Panc1 (cell line): ENCODE measurements at regions not wholly inside any gene's neighbourhood (a gene's known extent, or its start where the extent isn't known, plus 50 kb on each side); places are given as distances from the start of the nearest gene placed in this dataset.

Experiments used
- ATAC-seq: fragments of 200-7000 bp; cut with Tn5 transposase; 2 replicates; pipeline ENCODE4 v1.9.1; 2020; ENCODE audit warnings: mild to moderate bottlenecking, moderate library complexity
- BruUV-seq: library from RNA; stranded (reverse); fragments of 400-500 nt; replicated peaks from 2 replicates; lab custom pipeline; 2021; lab: Mats Ljungman, UMichigan
- CTCF ChIA-PET: fragments of 300-600 bp; sonication (Branson Sonifier 250); formaldehyde crosslinking; loops from one replicate; lab custom pipeline; 2022; ENCODE audit warnings: antibody characterized with exemption; lab: Charles Lee
- POLR2A ChIA-PET: fragments of 300-600 bp; sonication (Branson Sonifier 250); formaldehyde crosslinking; loops from one replicate; lab custom pipeline; 2022; ENCODE audit warnings: antibody characterized with exemption; lab: Charles Lee
- DNase-seq: peaks from one replicate; pipeline ENCODE4 v3.0.0-alpha.2; 2010; ENCODE audit warnings: low read depth, low spot score
- H3K27ac ChIP-seq: 2 replicates; pipeline ENCODE4 v1.5.1; 2011; ENCODE audit warnings: mild to moderate bottlenecking, low read length, inconsistent platforms
- H3K27me3 ChIP-seq: fragments of 200-500 bp; sonication (Bioruptor generic); 2 replicates; pipeline ENCODE4 v1.6.0; 2014; ENCODE audit warnings: low read length, inconsistent platforms; ENCODE audit not compliant: control insufficient read depth, insufficient read depth
- H3K36me3 ChIP-seq: fragments of 200-500 bp; sonication (Bioruptor generic); 2 replicates; pipeline ENCODE4 v1.5.1; 2014; ENCODE audit warnings: inconsistent platforms, mild to moderate bottlenecking, low read length, moderate library complexity; ENCODE audit not compliant: control insufficient read depth, insufficient read depth
- H3K4me1 ChIP-seq: 2 replicates; pipeline ENCODE4 v1.5.1; 2011; ENCODE audit warnings: inconsistent platforms, mild to moderate bottlenecking, low read length, moderate library complexity; ENCODE audit not compliant: control insufficient read depth, insufficient read depth
- H3K4me3 ChIP-seq, 2 experiments: 2 replicates each; pipeline ENCODE4 v1.5.1; 2011 to 2012; ENCODE audit warnings: low read depth in 2 of 2, low read length in 2 of 2, mild to moderate bottlenecking in 2 of 2, inconsistent platforms in 1 of 2, moderate library complexity in 1 of 2
- H3K9me3 ChIP-seq: fragments of 200-500 bp; sonication (Bioruptor generic); 2 replicates; pipeline ENCODE4 v1.5.1; 2014; ENCODE audit warnings: low read depth, mild to moderate bottlenecking, inconsistent platforms, low read length, moderate library complexity; ENCODE audit not compliant: control insufficient read depth, insufficient read depth
- CTCF ChIP-seq: fragments of 450-650 bp; IDR thresholded peaks from 2 replicates; pipeline ENCODE4 v1.5.1; 2017; ENCODE audit warnings: mild to moderate bottlenecking
- POLR2AphosphoS5 ChIP-seq: IDR thresholded peaks from 2 replicates; pipeline ENCODE4 v1.6.1; 2012; ENCODE audit warnings: mild to moderate bottlenecking, low read depth, low read length, moderate library complexity
- REST ChIP-seq, 2 experiments: IDR thresholded peaks; 2 replicates each; pipeline ENCODE4 v1.6.1; 2011 to 2012; ENCODE audit warnings: low read depth in 2 of 2, control low read depth in 1 of 2, low read length in 1 of 2, mild to moderate bottlenecking in 1 of 2, moderate library complexity in 1 of 2; ENCODE audit not compliant: insufficient read depth in 1 of 2
- SIN3A ChIP-seq: IDR thresholded peaks from 2 replicates; pipeline ENCODE4 v1.6.1; 2012; ENCODE audit warnings: low read depth, mild to moderate bottlenecking, low read length, moderate library complexity, borderline replicate concordance; ENCODE audit not compliant: insufficient read depth
- TCF7L2 ChIP-seq: IDR thresholded peaks from 2 replicates; pipeline ENCODE4 v1.6.1; 2011; ENCODE audit warnings: mild to moderate bottlenecking, low read depth, low read length, inconsistent platforms
- in situ Hi-C: cut with HindIII; loops from 2 replicates; pipeline ENCODE4 v1.10.0; 2016; ENCODE audit warnings: low sequenced_read_pairs, low pct_unique_long_range_greater_than_20kb
- intact Hi-C: fragments of 100-400 bp; cut with micrococcal nuclease; formaldehyde crosslinking; loops from one replicate; pipeline ENCODE4 v1.10.0; 2022; ENCODE audit not compliant: unreplicated experiment

- POLR2A ChIA-PET = no interaction called here
- Histone ChIP-seq H3K27me3 (no peaks in the 10 kb centered on the region), H3K4me3 (no peak overlapping the region), H3K4me1 (no peaks in the 10 kb centered on the region), H3K9me3 (no peaks in the 10 kb centered on the region), H3K27ac (no peak overlapping the region), H3K36me3 (no peaks in the 10 kb centered on the region)
- CTCF ChIA-PET = no interaction called here
- TF ChIP-seq TCF7L2 (no peak), SIN3A (no peak), REST (IDR thresholded peaks at IDR 0.05; ENCODE audit: insufficient read depth in 1 of 2, low read depth in 2 of 2, low read length in 1 of 2) (no peak), CTCF (no peak), POLR2AphosphoS5 (no peak)
- in situ Hi-C loops (no loop called here), intact Hi-C loops (no loop called here)
- ATAC-seq = no peak
- BruUV-seq = no TSS peak
- DNase-seq = no peak
Measured at GRCh38 chr14:98189944-98190343, 1082.1 kb downstream of the BCL11B start.

GRCh38 chr14:98192946-98193345, 1079.1 kb downstream of the BCL11B start:
- CTCF ChIA-PET = no interaction called here
- BruUV-seq = no TSS peak
- DNase-seq = no peak
- TF ChIP-seq CTCF (no peak), SIN3A (no peak), TCF7L2 (no peak), REST (IDR thresholded peaks at IDR 0.05; ENCODE audit: insufficient read depth in 1 of 2, low read depth in 2 of 2, low read length in 1 of 2) (no peak), POLR2AphosphoS5 (no peak)
- in situ Hi-C loops (no loop called here), intact Hi-C loops (no loop called here)
- Histone ChIP-seq H3K36me3 (no peaks in the 10 kb centered on the region), H3K27ac (no peak overlapping the region), H3K4me3 (no peak overlapping the region), H3K4me1 (no peaks in the 10 kb centered on the region), H3K9me3 (no peaks in the 10 kb centered on the region), H3K27me3 (no peaks in the 10 kb centered on the region)
- POLR2A ChIA-PET = no interaction called here
- ATAC-seq = no peak
